ENCODE measurements at regions not wholly inside any gene's neighbourhood (a gene's known extent, or its start where the extent isn't known, plus 50 kb on each side); places are given as distances from the start of the nearest gene placed in this dataset.

DNA sequence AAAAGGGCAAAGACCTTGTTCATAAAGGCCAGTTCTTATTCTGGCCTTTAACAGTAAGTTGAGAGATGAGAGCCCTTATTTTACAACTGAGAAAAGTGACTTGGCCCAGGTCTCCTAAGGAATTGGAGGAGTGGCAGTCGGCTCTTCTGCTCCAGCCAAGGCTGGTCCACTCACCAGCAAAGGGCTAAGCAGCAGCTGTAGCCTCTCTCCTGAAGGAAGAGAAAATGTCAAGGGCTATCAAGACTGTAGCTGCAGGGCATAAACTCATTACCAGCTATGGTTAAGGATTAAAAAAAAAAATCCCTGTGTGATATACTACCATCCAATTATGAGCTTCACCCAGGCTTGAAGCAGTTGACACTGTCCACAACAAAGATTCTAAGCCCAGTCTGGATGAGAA is 138.6 kb upstream of the RAD23B start:
- H3K9me3 Mint-ChIP-seq, result no peaks in the 10 kb centered on the region
- no peaks in the 10 kb centered on the region for H3K36me3 Mint-ChIP-seq
- ATAC-seq (no peak), DNase-seq (ENCODE audit: low spot score in 2 of 2) (no peak)
- no peak overlapping the region for H3K27ac Mint-ChIP-seq

DNA sequence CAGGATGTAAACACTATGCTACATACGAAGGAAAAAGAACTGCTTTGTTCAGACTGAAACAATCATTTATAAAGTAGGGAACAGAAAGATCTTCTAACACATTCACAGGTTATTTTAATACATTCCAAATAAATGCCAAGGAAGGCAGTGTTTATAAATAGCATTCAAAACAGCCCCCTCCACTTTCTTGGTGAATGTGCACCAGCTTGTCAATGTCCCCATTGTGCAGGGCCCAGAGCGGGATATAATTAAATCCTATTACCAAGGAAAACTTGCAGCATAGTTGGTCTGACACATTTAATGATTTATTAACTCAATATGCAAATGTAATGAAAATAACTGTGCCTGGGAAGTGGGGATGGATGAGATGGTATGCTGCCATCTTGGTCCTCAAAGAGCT is 135.9 kb upstream of the RAD23B start:
- ATAC-seq, result no peak
- no peak overlapping the region for H3K27ac Mint-ChIP-seq
- no peak for DNase-seq (ENCODE audit: low spot score in 2 of 2)
- peaks cover 3 to 4% of the 10 kb centered on the region in 2 donors for H3K9me3 Mint-ChIP-seq
- no peaks in the 10 kb centered on the region for H3K36me3 Mint-ChIP-seq

DNA sequence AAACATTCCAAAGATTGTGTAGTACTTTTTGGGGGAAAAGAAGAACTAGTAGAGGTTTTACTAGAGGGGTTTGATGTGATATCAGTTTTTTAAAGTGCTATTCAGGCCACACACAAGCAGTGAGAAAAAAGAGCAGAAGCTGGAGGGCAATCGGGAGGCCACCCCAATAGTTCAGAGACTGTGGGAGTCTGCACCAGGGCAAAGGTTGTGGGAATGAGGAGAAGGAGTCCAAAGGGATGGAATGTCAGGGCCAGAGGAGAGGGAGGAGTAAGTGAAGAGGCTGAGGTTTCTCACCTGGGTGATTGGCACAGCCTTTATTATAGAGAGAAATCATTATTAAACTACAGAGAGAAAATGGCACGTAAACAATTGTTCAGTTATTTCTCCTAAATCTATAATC is 134.9 kb upstream of the RAD23B start:
- Mint-ChIP-seq H3K9me3 (peaks cover 3 to 4% of the 10 kb centered on the region in 2 donors), H3K36me3 (no peaks in the 10 kb centered on the region), H3K27ac (no peak overlapping the region)
- DNase-seq (ENCODE audit: low spot score in 2 of 2) (no peak), ATAC-seq (no peak)

DNA sequence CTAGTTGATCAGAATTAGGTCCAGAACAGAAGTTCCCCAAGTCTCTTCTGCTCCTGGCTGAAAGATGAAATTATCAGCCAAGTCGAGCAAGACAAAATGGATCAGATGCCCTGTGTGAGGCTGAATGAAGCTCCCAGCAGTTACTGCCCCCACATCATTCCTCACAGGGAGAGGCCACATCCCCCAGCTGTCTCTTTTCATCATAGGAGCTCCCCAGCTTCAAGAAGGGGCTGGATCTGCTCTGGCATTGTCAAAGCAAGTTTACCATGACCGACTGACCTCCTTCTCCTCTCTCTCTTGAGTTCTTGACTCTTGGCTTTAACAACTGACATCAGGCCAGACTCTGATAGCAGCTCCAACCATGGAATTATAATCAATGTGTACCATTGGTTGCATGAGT is 133.3 kb upstream of the RAD23B start:
- no peak overlapping the region for H3K27ac Mint-ChIP-seq
- no peak for DNase-seq (ENCODE audit: low spot score in 2 of 2)
- H3K9me3 Mint-ChIP-seq, result peaks cover 3 to 4% of the 10 kb centered on the region in 2 donors
- no peak for ATAC-seq
- no peaks in the 10 kb centered on the region for H3K36me3 Mint-ChIP-seq

DNA sequence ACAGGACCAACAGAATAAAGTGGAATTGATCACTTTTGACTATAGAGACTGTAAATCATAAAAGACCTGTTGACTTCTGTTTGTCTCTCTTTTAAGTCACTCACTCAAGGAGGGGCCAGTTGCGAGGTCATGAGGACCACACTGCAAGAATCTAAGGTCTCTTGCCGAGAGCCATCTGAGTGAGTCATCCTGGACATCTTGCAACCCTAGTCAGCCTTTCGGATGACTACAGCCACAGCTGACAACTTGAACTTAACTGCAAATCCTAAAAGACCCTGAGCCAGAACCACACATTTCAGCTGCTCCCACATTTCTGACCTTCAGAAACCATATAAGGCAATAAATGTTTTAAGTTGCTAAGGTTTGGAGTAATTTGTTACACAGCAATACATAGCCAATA is 129.7 kb upstream of the RAD23B start:
- Mint-ChIP-seq H3K27ac (no peak overlapping the region), H3K9me3 (peaks cover 3 to 4% of the 10 kb centered on the region in 2 donors), H3K36me3 (no peaks in the 10 kb centered on the region)
- DNase-seq (ENCODE audit: low spot score in 2 of 2) (no peak), ATAC-seq (no peak)

GRCh38 chr9:107154291-107154690 is 128.8 kb upstream of the RAD23B start:
- Mint-ChIP-seq H3K36me3 (no peaks in the 10 kb centered on the region), H3K27ac (no peak overlapping the region), H3K9me3 (peaks cover 3 to 4% of the 10 kb centered on the region in 2 donors)
- DNase-seq (ENCODE audit: low spot score in 2 of 2) (no peak), ATAC-seq (no peak)

DNA sequence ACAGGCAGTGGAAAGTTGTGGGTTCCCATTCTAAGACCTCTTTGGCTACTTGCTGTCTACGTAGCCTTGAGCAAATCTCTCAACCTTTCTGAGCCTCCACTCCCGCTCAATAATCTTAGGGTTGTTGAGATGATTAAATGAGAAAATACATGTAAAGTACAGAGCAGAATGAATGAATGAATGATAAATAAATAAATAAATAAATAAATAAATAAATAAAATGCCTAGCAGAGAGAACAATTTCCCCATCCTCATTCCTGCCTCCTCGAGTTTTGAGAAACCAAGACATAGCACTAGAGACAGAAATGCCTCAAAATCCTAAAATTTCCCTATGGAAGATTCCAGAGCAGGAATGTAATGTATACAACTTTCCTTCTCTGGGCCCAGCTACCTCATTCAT is 128.3 kb upstream of the RAD23B start:
- no peak for DNase-seq (ENCODE audit: low spot score in 2 of 2)
- no peaks in the 10 kb centered on the region for H3K36me3 Mint-ChIP-seq
- H3K9me3 Mint-ChIP-seq, result peaks cover 3 to 4% of the 10 kb centered on the region in 2 donors
- ATAC-seq, result no peak
- H3K27ac Mint-ChIP-seq, result no peak overlapping the region

GRCh38 chr9:107155244-107155817 is 127.7 kb upstream of the RAD23B start:
- no peak for ATAC-seq
- no peak for DNase-seq (ENCODE audit: low spot score in 2 of 2)
- Mint-ChIP-seq H3K9me3 (peaks cover 3 to 4% of the 10 kb centered on the region in 2 donors), H3K36me3 (no peaks in the 10 kb centered on the region), H3K27ac (no peak overlapping the region)

DNA sequence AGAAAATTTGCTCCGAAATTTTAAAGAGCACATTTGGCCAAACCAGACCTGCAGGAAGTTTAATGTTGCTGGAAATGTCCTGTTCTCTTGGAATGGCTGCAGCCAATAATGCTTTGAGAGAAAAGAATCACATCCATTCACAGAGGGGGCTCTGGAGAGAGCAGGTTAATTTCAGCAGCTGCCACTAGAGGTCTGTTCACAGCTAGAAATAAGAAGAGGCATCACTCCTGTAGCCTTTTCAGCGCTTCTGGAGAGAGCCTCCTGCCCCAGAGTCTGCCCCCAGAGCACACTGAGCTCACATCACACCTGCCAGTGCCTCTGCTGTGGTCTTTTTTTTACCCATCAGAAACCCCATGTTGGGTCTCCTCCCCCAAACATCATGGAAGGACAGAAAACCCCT is 124.8 kb upstream of the RAD23B start:
- Mint-ChIP-seq H3K9me3 (no peaks in the 10 kb centered on the region), H3K27ac (no peak overlapping the region), H3K36me3 (no peaks in the 10 kb centered on the region)
- DNase-seq (ENCODE audit: low spot score in 2 of 2), result no peak
- peak in 1 of 2 donors; percentile 57 for ATAC-seq

DNA sequence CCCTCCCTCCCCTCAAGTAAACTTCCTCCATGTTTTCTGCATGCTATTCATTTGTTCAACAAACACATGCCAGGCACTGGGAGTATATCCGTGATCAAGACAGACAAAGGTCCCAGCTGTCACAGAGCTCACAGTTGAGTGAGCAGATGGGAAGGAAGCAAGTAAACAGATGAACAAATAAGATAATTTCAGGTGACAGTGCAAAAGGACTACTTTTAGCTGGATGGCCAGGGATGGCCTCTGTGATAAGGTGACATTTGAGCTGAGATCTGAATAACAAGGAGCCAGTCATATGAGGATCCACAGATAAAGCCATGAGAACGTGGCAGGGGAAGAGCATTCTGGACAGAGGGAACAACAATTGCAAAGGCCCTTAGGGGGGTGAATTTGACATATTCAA is 121.7 kb upstream of the RAD23B start:
- DNase-seq (ENCODE audit: low spot score in 2 of 2) (no peak), ATAC-seq (no peak)
- Mint-ChIP-seq H3K9me3 (no peaks in the 10 kb centered on the region), H3K36me3 (no peaks in the 10 kb centered on the region), H3K27ac (no peak overlapping the region)

- H3K27ac Mint-ChIP-seq, result no peak overlapping the region
- H3K36me3 Mint-ChIP-seq, result no peaks in the 10 kb centered on the region
- ATAC-seq, result no peak
- no peaks in the 10 kb centered on the region for H3K9me3 Mint-ChIP-seq
- no peak for DNase-seq (ENCODE audit: low spot score in 2 of 2)
Measured at GRCh38 chr9:107163370-107163769, 119.7 kb upstream of the RAD23B start.

DNA sequence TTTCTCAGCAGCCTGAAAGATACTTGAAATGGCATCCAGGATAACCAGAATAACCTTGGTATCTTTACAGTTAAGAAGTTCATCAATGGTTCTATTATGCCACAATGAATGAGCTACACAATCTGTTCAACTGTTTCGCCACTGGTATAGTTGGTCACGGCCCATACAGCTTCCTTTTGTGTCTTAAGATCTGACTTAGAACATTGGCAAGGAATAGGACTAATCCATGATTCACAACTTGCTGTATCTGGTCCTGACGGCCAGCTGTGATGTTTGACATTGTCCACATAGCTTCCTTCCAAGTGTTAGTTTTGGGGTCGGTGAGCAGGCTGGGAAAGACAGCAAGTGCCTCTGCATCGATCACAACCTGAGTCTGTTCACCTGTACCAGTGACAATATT is 113.3 kb upstream of the RAD23B start:
- H3K9me3 Mint-ChIP-seq, result no peaks in the 10 kb centered on the region
- no peaks in the 10 kb centered on the region for H3K36me3 Mint-ChIP-seq
- DNase-seq (ENCODE audit: low spot score in 2 of 2) (no peak), ATAC-seq (no peak)
- no peak overlapping the region for H3K27ac Mint-ChIP-seq

- H3K27ac Mint-ChIP-seq, result no peak overlapping the region
- H3K9me3 Mint-ChIP-seq, result no peaks in the 10 kb centered on the region
- H3K36me3 Mint-ChIP-seq, result no peaks in the 10 kb centered on the region
- ATAC-seq, result no peak
- DNase-seq (ENCODE audit: low spot score in 2 of 2), result no peak
Measured at GRCh38 chr9:107170801-107171200, 112.3 kb upstream of the RAD23B start.

GRCh38 chr9:107172160-107172978 is 110.7 kb upstream of the RAD23B start:
- no peaks in the 10 kb centered on the region for H3K9me3 Mint-ChIP-seq
- DNase-seq (ENCODE audit: low spot score in 2 of 2) (peak in 1 of 2 donors; percentile 62), ATAC-seq (peak; percentile 51 to 52)
- no peaks in the 10 kb centered on the region for H3K36me3 Mint-ChIP-seq
- peak overlapping the region in 1 of 2 donors; percentile 88 for H3K27ac Mint-ChIP-seq

DNA sequence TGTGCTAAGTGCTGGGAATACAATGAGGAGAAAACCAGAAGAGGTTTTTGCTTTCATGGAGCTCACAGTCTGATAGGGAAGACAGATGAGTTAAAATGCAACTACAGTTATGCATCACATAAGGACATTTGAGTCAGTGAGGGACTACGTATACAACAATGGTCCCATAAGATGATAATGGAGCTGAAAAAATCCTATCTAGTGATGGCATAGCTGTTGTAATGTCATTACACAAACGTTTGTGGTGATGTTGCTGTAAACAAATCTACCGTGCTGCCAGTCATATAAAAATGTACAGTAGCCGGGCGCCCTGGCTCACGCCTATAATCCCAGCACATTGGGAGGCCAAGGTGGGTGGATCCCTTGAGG is 110.1 kb upstream of the RAD23B start:
- ATAC-seq, result peak; percentile 44 to 78
- H3K9me3 Mint-ChIP-seq, result no peaks in the 10 kb centered on the region
- H3K36me3 Mint-ChIP-seq, result no peaks in the 10 kb centered on the region
- DNase-seq (ENCODE audit: low spot score in 2 of 2), result peak in 1 of 2 donors; percentile 26
- H3K27ac Mint-ChIP-seq, result peak overlapping the region in 1 of 2 donors; percentile 88

GRCh38 chr9:107173422-107174180 is 109.5 kb upstream of the RAD23B start:
- ATAC-seq (peak; percentile 68 to 79), DNase-seq (ENCODE audit: low spot score in 2 of 2) (peak in 1 of 2 donors; percentile 5)
- H3K9me3 Mint-ChIP-seq, result no peaks in the 10 kb centered on the region
- no peaks in the 10 kb centered on the region for H3K36me3 Mint-ChIP-seq
- peak overlapping the region in 1 of 2 donors; percentile 88 for H3K27ac Mint-ChIP-seq

- peak; percentile 10 to 62 for ATAC-seq
- Mint-ChIP-seq H3K36me3 (no peaks in the 10 kb centered on the region), H3K27ac (peak overlapping the region in 1 of 2 donors; percentile 39), H3K9me3 (no peaks in the 10 kb centered on the region)
- DNase-seq (ENCODE audit: low spot score in 2 of 2), result no peak
Measured at GRCh38 chr9:107174441-107174840, 108.6 kb upstream of the RAD23B start.
